SK-N-MC (cell line): ENCODE measurements at regions not wholly inside any gene's neighbourhood (a gene's known extent, or its start where the extent isn't known, plus 50 kb on each side); places are given as distances from the start of the nearest gene placed in this dataset.

Experiments
- EZH2 ChIP-seq: fragments of 200-600 bp; sonication (generic); IDR thresholded peaks from one replicate; pipeline ENCODE4 v1.6.1; 2017; ENCODE audit warnings: antibody characterized with exemption
- POLR2AphosphoS5 ChIP-seq: IDR thresholded peaks from 2 replicates; pipeline ENCODE4 v1.6.1; 2012; ENCODE audit warnings: mild to moderate bottlenecking, low read depth, low read length, borderline replicate concordance

- no peak for TF ChIP-seq EZH2
- TF ChIP-seq POLR2AphosphoS5 = no peak
Observed at GRCh38 chr10:89073719-89074118, 83.1 kb downstream of the FAS start.
